Sigmoid colon (tissue), 4 donors: ENCODE measurements at regions not wholly inside any gene's neighbourhood (a gene's known extent, or its start where the extent isn't known, plus 50 kb on each side); places are given as distances from the start of the nearest gene placed in this dataset.

Source experiments
- CTCF ChIP-seq, 4 experiments: fragments of 450-650 bp in 3 of 4; fragments of 200-600 bp in 1 of 4; IDR thresholded peaks; one replicate each; pipeline ENCODE4 v1.5.1; 2016 to 2019; ENCODE audit warnings: antibody characterized with exemption in 4 of 4, mild to moderate bottlenecking in 3 of 4, moderate library complexity in 2 of 4
- POLR2AphosphoS5 ChIP-seq, 4 donors: sonication (generic); formaldehyde crosslinking; IDR thresholded peaks; one replicate each; pipeline ENCODE4 v1.6.1; 2017; ENCODE audit warnings: antibody characterized with exemption in 4 of 4

DNA sequence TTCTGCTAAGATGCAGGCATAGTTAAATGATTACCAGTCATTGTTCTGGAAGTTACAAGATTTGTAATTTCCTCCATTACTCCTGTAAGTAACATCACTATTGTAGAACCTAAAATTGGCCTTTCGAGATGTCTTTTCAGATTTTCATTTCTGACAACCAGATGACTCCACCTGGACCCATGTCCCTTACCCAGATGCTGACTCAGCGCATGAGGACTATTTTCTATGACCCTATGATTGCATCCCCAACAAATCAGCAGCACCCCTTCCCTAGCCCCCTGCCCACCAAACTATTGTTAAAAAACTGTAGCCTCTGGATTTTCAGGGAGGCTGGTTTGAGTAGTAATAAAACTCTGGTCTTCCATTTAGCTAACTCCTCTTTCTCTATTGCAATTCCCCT is 55.2 kb upstream of the RCBTB2 start:
- no peak for TF ChIP-seq CTCF (IDR thresholded peaks at IDR 0.05)
- no peak for TF ChIP-seq POLR2AphosphoS5 (IDR thresholded peaks at IDR 0.05)
